ENCODE measurements at regions not wholly inside any gene's neighbourhood (a gene's known extent, or its start where the extent isn't known, plus 50 kb on each side); places are given as distances from the start of the nearest gene placed in this dataset.

DNA sequence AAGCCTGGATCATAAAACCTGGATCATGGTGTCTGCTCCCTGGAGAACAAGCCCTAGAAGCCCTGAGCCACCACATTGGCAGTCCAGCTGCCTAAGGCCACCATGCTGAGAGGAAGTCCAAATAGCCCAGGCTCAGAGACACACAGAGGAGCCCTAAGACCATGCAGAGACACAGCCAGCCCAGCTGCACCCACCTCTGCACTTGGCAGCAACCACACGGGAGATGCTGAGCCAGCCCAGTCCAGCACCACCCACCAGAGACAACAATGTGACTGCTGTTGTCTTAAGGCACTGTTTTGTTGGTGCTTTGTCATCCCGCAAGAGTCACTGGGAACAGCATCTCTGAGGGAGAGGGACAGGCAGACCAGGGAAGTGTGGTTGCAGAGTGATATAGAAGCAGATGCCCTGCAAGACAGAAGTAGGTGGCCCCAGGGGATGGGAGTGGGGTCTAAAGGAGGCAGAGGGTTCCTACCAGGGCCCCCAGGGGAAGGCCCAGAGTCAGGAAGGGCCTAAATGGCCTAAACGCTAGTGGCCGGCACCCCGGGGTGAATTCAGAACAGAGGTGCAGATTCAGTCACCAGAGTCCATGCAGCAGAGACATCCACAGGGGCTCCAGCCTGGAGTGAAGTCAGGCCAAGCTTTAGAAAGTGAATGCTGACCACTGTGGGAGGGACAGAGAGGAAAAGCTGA lies 105.4 kb upstream of the PRR20G start:
- DNase-seq: no peak

DNA sequence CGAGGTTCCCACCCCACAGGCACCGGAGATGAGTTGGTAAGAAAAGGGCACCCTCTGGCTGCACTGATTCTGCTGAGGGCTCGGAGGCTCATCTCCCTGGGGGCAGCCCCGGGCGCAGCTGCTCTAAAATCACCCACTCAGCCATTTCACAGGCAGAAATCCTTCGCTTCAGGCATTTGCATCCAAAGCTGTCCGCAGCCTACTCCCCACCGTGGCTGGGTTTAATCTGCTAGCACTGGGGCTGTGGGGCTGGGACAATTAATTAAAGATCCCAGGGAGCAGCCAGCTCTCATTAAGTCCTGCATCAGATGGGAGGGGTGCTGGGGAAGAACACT lies 104.3 kb upstream of the PRR20G start:
- no peak for DNase-seq

DNA sequence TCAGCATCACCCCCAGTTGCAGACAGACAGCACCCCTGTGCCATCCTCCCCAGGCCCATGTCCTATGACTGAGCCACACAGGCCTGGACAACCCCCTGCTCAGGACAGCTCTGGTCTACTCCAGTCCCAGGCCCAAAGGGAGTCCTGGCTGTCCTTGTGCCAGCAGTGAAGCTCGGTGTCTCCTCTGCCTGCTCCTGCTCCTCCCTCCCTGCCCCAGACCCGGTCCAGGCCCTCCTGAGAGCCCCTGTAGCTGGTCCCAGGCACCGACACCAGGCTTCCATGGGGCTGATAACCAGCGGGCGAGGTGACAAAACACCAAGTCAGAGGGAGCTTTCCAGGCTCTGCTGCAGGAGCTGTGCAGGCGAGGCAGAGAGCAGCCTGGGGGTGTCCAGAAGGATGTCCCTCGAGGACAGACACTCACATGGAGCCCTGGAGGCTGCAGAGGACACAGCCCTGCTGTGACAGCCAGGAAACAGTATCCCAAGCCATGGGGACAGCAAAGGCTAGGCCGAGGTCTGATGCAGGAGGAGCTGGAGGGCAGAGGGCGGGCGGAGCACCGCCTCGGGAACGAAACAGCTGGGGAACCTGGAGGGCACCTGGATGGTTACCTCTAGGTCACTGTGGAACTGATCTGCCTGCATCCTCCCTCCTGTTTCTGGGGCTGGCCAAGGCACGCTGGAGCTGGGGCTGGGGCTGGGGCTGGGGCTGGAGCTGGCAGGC lies 103.8 kb upstream of the PRR20G start:
- DNase-seq: no peak

DNA sequence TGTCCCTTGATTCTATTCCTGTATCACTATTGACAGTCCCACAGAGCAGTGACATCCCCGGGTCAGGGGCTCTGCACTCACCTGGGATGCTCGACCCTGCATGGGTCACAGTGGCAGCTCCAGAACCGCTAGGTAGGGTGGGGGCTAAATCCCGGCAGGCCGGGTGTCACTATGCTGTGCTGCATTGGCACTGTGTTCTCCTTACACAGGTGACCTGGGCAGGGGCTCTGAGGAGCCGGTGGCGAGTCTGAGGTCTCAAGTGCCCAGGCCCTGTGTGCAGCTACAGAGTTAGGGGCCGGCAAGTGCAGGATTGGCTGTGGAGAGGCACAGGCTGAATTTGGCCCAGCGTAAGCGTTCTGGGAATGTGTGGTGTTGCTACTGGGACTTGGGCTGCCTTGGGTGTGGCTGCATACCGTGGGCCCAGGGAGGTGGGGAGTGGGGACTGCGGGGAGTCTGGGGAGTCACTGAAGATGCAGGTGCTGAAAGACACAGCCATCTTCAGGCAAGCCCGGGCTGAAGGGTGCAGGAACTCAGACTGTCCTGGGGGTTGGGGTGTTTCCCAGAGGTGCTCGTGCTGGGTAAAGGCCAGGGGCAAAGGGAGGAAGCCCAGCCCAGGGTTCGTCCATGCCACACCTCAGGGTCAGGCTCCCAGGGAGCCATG lies 102.6 kb upstream of the PRR20G start:
- no peak for DNase-seq

DNA sequence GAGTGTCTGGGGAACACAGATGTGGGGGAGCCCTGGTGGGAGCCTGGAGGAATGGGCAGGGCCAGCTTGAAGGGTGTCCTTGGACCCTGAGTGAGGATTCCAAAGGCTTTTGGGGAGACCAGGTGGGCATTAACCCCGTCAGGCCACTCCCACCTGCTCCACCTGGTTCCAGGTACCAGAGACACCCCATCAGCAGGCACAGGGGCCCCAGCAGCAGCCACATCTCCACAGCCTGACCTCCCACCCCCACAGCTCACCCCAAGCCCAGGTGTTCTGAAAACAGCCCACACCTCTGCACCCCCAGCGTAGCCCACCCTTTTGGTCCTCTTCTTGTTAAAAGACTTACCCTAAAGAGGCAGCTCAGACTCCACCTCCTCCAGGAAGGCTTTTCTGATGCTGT lies 102.1 kb upstream of the PRR20G start:
- no peak for DNase-seq

DNA sequence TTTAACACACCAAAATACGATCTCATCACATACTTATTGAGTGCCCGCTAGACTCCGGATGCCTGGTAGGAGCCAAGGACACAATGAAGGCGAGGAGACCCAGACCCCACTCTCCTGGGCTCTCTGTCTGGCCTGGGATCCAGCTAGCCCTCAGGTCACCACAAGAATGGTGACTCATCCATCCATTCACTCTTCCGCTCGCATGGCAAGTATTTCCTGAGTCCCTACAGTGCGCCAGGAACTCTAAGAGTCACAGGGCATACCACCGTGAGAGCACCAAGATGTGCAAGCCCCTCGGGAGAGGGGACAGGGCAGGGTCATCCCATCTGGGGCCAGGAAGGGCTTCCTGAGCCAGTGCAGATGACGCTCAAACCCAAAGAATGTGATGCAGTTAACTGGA lies 101.6 kb upstream of the PRR20G start:
- DNase-seq: no peak

DNA sequence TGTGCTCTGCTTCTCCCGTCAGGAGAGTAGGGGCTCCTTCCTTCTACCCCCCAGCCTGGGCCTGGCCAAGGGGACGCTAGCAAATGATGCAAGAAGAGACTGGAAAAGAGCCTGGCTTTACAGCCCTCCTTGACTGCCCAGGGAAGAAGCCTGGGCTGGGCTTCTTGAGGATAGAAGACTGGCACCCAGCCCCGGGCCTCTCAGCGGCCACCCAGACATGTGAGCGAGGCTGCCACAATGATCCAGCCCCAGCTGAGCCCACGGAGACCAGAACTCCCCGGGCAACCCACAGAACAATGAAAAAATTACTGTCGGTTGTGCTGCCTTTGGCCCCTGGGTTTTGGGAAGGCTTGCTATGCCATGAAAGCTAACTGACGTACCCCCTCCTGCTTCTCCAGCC lies 100.6 kb upstream of the PRR20G start:
- no peak for DNase-seq

DNA sequence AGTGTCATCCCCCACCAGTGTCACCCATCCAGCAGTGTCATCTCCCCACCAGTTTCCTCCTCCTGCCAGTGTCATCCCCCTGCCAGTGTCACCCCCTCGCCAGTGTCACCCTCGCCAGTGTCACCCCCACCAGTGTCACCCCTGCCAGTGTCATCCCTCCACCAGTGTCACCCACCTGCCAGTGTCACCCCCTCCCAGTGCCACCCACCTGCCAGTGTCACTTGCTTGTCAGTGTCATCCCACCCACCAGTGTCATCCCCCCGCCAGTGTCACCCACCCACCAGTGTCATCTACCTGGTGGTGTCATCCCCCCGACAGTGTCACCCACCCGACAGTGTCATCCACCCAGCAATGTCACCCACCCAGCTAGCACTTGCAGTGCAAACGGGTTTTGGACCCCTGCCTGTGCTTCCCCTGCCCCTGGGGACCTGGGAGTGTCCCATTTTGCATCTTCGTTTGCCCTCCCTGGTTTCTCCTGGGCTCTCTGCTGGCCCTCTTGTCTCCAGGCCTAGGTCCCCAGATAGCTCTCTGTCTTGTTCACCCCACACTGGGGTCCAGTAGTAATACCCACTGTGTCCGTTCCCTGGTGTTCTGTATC lies 99.8 kb upstream of the PRR20G start:
- DNase-seq: no peak

DNA sequence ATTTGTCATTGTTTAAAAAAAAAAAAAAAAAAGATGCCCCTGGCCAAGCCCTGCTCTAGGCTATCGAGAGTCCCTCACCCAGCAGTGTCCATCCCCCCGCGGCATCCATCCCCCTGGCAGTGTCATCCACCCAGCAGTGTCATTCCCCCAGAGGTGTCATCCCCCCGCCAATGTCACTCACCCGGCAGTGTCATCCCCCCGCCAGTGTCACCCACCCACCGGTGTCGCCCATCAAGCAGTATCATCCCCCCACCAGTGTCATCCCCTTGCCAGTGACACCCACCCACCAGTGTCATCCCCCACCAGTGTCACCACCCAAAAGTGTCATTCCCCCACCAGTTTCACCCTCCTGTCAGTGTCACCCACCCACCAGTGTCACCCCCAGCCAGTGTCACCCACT lies 99.3 kb upstream of the PRR20G start:
- DNase-seq: no peak

DNA sequence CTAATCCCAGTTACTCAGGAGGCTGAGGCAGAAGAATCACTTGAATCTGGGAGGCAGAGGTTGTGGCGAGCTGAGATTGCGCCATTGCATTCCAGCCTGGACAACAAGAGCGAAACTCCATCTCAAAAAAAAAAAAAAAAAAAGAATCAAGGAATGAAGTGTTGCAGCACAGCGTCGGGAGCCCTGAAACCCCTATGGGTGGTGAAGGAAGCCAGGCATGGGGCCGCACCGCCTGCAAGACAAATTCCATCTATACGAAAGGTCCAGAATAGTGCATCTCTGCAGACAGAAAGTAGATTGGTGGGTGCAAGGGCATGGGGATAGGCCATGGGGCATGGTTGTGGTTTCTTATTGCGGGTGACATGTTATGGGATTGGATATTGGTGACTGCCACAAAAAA lies 98.6 kb upstream of the PRR20G start:
- DNase-seq: no peak

DNA sequence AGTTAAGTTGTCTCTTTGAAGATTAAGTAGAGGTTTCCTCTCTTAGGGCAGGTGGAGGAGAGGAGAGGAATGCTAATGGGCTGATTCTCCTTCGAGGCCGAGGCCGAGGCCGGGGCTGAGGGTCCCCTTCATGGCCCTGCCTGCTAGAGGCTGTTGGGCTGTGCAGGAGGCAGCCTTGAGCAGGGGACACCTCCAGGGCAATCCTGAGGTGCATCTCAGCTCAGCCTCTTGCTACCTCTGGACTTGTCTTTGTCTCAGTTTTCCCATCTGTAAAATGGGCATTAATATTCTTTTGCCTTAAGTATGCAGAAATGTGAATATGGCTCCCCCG lies 97.7 kb upstream of the PRR20G start:
- no peak for DNase-seq

DNA sequence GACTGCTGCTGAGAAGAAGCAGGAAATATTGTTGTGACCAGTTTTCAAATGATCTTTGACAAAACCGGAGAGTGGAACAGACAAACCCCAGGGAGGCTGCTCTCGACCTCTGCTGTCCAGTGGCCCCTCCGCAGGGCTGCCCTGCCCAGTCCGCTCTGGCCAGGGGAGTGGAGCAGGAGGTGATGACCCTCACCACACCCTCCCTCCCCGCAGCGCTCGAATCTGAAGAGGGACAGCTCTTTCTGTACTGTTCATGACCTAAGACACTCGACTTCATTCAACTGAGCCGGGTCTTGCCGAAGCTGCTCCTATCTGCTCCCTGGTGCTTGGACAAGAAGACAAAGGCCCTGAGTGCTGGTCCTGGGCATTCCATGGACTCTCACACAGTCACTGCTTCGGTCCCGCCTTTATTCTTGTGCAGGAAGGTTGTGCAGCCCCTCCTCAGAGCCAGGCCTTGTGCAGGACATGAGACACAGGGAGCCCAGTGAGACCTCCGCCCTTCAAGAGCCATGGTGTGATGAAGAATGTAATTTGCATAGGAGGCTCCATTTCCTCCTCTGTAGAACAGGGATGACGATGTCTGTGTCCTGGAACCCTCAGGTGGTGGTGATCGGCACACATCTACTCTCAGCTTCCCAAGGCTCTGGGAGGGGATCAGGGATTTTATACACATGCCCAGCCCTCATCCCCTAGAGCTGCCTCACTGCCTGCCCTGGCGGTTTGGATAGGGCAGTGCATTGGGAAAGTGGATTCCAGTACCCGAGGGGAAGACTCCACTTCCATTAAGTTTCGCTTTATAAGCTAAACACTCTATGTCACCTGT lies 97.1 kb upstream of the PRR20G start:
- DNase-seq: no peak

DNA sequence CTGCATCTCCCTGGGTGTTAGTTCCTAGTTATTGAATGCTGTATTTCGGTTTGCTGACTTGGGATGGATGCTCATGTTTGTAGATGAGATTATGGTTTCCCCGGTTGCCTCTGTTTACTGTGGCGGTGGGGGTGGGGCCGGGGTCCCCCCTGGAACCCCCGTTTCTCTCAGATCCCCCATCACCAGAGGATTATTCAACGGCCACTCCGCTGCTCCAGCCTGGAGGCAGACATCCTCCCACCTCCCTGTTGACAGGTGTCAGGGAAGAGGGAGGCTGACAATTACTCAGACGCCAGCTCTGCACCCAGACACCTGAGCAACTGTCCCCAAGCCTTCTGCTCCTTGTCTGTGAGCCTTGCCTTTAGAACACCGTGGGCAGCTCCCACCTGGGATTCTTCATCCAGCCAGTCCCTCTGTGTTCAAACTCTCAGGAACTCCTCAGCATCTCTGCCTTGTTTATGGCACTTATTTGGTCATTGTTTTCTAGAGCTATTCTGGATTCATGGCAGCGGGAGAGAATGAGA lies 95.9 kb upstream of the PRR20G start:
- no peak for DNase-seq

DNA sequence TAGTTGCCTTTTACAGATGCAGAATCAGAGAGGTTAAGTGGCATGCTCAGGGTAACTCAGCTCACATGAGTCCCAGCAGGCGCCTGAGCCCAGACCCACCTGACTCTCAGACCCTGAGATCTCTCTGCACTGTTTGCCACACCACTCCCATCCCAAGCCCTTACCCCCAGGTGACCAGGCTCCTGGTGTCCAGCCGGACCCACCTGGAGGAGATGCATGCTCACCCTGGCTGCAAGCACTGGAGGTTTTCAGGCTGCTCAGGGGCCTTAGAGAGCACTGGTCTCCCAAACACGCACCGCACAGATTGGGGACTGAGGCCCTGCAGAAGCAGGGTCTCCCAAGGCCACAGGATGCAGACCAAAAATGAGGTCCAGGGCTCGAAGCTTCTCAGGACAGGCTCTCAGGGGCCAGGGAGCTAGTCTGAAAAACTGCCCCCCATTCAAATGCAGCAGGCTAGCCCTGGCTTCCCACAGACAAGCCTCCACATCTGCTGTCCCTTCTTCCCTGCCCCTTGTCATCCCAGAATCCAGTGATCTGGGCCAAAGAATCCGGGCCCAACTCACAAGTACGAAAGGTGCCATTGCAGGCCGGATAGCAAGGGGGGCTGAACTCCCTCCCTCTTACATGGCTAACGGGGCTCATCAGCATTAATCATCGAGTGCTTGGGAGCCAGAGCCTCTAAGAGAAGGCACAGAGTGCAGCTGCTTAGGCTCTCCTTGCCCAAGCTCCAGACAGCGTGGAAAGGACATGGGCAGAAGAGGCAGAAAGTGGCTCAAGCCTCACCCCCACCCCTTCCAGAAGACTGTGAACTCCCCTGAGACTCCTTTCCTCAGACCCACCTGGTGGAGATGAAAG lies 90.2 kb upstream of the PRR20G start:
- no peak for DNase-seq

DNA sequence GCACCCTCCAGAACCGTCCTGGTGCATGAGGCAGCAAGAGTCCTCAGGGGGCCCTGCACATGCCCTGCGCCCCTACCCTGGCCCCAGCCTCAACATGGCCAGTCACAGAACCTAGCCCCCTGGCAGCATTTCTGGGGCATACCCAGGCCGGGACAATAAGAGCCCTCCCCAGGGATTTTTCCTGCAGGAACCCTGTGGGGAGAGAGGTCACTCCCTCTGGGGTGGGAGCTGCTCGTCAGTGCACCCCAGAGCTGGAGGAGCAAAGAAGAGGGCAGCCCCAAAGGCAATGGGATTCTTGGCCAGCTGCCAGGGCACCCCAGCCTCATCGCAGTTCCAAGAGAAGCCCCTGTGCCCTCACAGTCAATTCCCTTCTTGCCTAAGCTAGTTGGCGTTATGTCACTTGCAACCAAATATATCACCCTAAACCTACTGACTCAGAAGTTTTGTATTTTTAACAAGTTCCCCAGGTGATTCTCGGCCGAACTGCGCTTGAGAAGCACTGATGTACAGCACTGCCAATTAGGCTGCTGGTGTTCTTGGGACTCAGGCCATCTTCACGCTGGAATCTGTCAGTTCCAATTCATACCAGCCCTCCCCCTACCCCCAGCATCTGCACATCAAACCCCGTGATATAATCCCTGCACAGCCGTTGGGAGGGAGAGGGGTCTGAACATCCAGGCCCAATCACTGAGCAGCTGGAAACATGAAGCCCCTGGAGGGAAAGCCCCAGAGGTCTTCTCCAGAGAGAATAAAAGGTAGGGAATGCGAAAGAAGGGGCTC lies 87.5 kb upstream of the PRR20G start:
- DNase-seq: no peak

DNA sequence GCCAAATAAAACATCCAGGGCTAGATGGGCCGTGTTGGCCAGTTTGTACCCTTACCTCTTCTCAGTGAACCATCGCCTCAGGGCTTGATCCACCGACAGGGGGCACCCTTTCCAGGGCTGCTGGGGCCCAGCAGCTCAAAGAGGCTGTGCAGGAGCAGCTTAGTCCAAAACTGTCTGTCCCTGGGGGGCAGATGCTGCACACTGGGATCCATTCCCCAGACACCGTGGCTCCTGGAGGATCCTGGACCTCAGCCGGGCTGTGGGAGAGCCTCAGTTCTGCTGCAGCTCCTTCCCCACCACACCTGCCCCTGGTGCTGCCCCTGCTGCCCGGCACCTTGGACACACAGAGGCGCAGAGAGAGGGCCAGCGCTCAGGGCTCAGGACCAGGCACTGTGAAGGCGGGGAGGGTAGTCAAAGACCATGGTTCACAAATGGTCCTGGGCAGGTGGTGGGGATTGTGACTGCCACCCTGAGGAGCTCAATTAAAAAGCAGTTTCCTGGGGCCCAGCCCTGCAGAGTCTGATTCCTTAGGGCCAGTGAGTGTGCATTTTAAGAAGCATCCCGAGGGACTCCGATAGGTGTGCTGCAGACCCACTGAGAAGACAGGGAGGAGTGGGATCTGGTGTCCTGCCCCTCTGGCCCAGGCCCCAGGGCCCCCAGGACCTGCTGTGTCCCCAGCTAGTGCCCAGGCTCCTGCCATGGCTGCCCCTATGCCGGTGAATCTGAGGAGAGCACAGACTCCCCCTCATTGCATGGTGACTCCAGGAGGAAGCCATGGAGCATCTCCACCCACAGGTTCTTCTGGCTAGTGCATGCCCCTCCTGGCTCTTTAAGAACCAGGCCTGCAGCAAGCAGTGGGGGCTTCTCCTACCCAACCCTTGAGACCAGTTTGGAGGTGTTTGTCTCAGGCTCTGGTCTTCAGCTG lies 86.5 kb upstream of the PRR20G start:
- DNase-seq: no peak

DNA sequence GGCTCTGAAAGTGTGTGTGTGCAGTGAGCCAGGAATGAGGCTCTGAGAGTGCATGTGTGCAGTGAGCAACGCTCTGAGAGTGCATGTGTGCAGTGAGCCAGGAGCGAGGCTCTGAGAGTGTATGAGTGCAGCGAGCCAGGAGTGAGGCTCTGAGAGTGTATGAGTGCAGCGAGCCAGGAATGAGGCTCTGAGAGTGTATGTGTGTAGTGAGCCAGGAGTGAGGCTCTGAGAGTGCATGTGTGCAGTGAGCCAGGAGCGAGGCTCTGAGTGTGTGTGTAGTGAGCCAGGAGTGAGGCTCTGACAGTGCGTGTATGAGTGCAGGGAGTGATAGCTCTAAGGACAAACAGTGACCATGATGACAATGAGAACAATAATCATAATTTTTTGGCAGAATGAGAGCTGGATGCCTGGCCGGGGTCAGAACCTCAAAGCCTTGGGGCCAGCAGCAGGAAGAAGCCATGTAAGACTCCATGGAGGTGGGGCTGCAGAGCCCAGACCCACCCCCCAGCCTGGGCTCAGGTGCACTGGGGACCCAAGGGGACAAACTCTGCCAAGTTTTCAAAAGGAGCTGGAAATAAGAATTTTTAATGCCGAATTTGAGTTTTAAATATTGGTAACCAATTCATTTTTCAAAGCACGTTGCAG lies 85.7 kb upstream of the PRR20G start:
- no peak for DNase-seq

DNA sequence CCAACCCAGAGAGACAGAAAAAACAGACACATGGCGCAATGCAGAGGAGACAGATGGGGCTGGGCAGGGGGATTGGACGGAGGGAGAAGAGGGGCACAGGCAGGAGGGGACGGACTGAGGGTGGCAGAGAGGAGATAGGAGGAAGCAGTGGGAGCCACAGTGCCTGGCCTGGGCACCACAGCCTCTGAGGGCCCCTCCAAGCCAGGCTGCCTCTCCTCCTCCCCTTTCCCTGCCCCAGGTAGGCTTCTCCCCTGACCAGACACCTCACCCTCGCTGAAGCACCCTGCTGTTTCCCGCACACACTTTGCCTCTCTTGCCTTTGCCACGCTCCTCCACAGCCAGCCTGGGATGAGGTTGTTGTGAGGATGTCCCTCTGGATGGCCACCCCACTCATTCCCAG lies 84.0 kb upstream of the PRR20G start:
- DNase-seq: no peak

DNA sequence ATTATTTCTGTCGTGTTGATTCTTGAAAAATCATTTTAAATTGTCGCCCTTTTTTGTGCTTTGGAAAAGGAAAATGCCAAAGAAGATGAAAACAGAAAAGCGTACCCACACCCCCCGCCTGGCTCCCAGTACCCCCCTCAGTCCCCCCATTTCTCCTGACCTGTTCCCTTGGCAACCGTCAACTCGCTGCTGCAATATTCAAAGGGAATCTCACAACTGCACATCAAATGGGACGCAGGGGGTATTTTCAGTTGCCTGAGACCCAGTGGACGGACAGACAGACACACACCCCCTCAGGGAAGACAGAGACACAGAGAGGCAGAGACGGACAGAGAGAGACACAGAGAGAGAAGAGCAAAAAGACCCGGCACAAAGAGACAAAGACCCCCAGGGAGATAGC lies 83.5 kb upstream of the PRR20G start:
- DNase-seq: no peak

DNA sequence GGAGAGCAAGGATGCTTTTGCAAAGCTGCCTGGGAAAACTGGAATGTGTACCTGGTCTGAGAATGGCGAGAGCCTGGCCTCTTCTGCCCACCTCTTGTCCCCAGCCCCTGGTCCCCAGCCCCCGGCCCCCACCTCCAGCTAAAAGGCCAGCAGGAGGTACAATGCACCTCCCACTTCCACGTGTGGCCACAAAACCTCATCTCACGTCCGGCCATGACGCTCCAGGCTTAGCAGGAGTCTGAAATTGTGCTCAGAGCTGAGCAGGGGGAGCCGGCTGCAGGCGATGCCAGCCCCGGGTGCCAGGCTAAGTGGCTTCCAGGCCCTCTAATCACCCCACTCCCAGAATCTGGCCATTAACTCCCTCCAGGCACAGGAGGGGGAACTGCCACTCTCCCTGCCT lies 83.1 kb upstream of the PRR20G start:
- DNase-seq: no peak

Data from T-helper 9 cell (primary cell).